Kidney tubule cell (primary cell): ENCODE measurements at regions not wholly inside any gene's neighbourhood (a gene's known extent, or its start where the extent isn't known, plus 50 kb on each side); places are given as distances from the start of the nearest gene placed in this dataset.

Experiments
- DNase-seq: peaks from one replicate; pipeline ENCODE4 v3.0.0-alpha.2; 2018; ENCODE audit warnings: low spot score

DNA sequence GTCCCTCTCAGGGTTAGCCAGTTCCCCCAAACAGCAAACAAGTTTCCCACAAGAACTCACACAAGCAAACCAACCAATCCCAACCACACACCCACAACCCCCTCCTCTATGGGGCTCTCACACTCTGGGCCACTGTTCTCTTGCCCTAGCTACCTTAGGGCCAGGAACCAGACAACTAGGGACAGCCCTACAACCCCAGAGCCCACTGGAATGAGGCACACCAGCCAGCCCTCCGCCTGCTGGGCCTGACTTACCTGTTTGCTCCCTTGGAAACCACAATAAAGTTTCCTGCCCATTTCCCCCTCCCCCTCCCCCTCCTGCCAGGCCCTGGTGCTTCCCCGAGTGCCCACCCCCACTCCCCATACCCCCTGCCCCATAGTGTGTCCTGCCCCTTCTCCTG lies 132.6 kb downstream of the WDR11 start:
- DNase-seq, result no peak

DNA sequence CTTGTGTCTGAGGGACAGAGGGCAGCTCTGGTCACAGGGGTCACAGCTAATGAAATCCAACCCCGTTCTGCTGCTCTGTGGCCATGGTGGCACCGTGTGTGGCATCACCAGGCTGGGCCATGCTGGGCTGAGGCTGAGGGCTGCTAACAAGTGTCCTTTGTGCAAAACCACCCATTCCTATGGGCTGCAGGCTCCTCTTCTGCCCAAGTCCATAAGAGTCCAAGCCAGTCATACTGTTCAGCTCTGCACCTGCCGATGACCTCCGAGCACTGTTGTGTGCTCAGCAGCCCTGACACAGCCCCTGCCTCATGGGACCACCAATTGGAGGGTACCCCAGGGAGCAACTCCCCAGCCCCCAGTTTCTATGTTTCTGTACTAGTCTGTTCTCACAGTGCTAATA lies 133.1 kb downstream of the WDR11 start:
- no peak for DNase-seq

DNA sequence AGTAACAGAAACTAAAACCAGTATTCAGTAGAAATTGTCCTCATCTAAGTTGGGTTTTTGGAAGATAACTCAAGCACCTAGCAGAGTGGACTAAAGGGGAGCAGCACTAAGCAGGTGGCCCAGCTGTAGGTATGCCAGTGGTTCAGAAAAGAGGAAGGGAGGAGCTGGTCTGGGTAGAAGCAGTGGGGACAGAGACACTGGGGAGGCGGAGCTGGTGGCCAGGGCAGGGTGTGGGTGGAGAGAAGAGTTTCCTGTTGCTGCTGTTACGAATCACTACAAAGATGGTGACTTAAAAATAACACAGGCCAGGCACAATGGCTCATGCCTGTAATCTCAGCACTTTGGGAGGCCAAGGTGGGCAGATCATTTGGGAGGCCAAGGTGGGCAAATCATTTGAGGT lies 136.2 kb downstream of the WDR11 start:
- no peak for DNase-seq

DNA sequence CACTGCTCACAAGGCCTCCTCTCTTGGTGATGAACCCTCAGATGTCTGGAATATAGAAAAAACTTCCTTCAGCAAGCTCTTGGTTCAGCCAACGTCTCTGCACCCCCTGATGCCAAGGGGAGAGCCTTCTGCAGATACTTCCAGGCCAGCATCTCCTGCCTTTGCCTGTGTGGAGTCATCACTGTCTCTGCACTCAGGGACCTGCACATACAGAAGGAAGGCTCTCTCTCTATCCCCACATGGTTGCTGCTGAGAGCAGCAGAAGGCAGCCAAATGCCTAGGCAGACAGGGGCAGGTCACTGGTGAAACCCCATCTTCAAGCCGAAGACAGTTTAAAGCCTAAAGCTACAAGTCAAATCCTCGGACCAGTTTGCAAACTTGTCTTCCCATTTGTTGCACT lies 137.6 kb downstream of the WDR11 start:
- no peak for DNase-seq

DNA sequence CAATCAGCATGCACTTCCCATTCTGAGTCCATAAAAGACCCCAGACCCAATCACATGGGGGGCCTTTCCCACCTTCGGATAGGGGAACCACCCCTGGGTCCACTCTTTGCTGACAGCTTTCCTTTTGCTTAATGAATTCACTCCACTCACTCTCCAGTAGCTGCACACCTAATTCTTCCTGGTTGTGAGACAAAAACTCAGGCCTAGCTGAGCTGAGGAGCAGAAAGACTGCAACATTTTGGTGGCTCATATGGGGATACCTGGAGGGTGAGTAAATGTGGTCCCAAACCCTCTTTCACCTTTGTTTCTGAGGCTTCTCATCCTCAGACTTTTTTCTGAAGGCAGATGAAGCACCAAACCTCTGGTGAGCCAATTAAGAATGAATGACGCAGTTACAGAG lies 138.1 kb downstream of the WDR11 start:
- no peak for DNase-seq

DNA sequence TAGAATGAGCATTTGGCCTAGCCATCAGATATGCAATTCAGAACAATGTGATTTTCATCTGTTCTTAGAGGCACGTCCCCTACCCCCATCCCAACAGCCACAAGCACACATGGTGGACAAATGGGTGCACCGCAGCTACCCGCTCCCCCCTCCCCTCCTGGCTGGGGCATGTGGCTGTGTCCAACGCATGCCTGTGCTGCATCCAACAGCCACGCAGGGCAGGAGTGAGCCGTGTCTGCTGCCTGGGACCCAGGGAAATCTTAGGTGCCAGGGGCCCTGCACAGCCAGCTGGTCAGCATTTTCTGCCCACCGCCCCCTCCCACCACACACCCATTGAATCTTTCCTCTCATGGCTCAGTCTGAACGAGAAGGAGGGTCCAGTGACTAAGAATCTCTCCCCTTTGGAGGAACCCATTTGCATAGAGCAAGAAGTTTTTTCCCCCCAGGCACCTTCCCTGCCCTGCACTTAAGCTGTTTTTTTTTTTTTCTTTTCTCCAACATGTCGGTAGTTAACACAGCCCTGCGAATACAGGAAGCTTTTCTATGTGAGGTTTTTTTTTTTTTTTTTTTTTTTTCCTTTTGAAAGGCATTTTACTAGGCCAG lies 138.9 kb downstream of the WDR11 start:
- DNase-seq, result no peak

DNA sequence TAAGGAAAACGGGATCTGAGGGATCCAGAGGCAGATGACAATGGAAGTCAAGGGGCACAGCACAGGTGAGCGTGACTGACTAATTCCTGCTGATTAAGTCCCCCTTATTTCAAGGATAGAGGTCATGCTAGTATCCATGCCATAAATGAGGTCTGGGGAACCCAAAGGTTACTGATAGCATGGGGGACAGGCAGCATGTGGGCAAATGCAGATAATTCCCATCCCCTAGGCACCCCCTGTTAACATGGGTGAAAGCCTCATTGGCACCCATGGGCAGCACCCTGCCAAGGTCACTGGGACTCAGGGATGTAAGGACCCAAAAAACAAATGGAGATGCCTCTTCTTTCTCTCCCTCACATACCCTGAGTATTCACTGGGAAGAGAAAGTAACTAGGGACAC lies 139.7 kb downstream of the WDR11 start:
- no peak for DNase-seq

DNA sequence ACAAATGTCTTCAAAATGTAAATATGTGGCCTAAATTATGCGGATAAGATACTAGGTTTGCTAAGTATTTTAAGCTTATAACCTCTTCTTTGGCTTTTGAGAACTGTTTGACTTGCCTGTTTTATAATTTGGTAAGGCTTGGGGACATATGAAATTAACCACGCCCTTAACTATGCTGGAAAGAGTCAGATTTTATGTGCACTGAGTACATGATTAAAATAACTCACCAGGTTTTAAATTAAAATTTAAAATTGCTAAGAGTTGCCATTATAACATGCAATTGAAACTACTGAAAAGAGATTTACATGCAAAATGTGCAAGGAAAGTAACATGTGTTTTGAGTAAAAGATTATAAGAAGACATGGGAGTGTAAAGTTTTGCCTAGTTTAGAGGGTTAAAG lies 141.9 kb downstream of the WDR11 start:
- no peak for DNase-seq

DNA sequence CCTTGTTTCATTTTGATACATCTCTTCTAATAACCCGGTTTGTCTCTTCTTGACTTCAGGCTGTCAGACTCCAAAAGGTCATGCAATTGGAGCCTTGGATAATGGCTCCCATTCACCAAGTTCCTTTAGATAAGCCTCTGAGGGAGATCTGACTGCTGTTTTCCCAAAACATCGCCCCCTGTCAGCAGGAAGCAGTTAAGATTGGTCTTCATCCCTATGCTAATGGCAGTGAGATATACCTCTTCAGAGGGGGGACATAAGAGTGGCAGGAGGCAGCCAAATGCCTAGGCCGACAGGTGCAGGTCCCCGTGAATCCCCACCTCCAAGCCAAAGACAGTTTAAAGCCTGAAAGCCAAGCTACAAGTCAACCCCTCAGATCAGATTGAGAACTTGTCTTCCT lies 144.6 kb downstream of the WDR11 start:
- DNase-seq, result no peak

DNA sequence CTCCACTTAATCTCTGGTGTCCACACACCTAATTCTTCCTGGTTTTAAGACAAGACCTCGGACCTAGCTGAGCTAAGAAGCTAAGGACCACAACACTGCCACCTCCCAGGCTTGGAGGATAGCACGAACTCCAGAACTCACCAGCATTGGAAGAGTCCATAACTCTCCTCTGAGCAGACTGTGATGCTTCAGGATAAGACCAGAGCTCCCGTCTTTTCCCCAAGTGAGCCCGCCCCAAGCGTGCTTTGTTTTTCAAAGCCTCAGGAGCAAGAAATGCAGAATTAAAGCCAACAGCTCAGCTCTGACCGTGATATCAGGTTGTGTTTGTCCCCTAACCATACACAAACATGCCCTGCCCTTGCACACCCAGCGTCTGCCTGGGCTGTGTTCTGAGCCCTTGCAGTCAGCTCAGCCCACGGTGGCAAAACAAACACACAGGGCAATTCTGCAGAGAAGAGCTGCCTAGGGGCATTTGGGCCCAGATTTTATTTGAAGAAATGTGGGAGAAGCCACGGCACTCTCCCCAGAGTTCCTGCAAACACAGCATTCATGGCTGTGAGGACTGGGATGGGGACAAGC lies 145.4 kb downstream of the WDR11 start:
- no peak for DNase-seq

DNA sequence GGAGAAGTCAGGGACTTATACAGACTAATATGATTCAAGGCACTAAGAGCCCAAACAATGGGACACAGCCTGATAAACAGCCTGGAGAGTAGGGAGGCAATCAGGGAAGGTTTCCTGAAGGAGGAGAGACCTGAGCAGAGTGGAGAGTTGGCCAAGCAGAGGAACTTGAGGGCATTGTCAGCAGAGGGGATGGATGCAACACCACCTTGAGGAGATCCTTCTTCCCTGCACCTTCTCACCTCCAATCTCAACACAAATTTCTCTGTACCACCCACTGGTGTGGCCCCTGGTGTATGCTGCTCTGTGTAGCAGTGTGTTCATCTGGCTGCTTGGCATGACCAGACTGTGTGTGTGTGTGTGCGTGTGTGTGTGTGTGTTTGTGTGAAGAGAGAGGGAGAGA lies 146.2 kb downstream of the WDR11 start:
- DNase-seq, result no peak

DNA sequence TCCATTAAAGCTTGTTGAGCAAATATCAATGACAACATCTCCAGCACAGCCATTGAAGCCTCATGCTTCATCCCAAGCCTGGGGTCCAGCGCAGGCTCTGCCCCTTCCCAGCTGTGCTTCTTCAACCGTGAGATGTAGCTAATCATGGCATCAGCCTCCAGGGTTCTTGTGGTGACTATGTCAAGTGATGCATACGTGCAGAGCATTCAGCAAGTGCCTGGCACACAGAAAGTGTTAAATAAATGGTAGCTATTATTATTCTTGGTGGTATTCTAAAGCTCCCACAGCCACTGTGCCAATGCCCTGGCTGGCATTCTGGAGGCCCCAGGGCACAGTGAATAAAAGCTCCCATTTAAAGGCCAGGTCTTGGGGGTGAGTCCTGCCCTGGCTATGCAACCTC lies 146.6 kb downstream of the WDR11 start:
- no peak for DNase-seq

DNA sequence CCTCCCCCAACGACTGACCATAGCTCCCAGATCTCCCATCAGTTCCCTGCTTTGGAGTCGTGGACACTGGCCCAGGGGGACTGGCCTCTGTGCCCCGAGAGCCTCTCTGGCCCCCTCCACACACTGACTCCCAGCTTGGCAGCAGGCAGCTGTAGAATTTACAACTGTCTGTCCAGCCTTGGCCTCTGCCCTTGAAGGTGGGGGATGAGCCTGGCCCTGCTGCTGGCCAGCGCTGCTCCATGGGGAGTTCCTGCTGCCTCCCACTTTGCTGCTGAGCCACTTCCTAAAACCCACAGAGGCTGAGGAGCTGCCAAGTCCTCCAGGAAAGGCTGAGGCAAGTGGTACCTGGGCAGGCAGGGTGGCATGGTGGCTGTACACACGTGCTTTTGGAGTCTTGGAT lies 147.1 kb downstream of the WDR11 start:
- DNase-seq, result no peak

DNA sequence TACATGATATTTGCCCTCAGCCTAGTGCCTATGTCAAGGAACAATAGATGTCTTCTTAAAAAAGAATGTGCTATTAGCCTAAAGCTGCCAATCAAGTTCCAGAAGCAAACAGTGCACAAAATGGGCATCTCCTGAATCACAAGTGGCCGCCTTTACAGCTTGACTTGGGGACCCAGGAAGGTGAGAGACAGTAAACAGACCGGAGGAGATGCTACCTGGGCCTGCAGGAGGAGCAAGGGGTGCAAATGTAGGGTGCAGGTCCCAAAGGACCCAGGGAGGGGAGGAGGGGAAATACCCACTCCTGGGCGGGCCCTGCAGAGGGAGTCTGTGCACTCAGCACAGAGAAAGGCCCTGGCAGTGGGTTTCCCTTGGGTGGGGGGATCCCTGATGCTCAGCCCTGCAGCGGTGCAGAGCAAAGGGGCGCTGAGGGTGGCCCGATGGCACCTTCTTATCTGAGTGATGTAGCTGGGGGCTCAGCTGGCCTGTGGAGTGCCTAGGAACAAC lies 147.7 kb downstream of the WDR11 start:
- DNase-seq, result no peak

DNA sequence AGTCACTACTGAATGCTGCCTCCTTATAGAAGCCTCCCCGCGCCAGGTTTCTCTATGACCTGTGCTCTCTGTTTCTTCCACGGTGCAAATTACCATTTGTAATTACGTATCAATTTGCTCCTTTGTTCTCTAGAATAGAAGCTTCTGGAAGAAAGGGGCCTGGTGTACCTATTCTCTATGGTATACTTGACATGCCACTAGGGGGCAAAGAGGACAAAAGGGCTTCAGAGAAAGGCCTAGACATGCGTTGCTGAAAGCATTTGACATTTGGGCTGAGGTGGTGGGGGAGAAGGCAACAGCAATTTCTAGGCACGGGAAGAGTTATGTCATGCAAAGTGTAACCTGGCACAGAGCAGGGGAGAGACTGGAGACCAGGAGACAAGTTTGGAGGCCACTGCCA lies 148.7 kb downstream of the WDR11 start:
- no peak for DNase-seq

DNA sequence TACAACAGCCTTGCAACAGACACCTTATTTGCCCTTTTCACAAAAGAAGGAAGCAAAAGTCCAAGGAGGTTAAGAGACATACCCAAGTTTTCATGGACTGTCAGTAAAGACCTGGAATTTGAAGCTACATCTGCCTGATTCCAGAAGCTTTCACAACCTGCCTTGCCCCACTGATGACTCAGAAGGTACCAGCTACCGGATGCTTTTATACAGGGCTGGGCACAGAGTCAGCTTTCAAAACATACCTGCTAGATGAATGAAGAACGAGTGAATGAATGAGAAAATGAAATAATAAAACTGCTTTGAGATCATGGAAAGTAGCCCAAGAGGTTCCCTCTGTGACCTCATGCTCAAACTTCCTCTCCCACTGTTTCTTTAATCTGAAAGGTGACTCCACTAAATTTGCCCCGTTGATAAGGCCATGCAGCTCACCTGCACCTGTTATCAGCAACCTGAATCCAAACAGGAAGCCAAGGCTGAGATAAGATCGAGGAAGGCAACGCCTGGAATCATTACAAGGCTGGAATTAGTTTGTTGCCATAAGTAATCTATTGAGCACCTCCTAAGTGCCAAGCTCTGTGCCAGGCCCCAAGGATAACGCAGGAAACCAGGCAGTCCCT lies 151.5 kb downstream of the WDR11 start:
- peak; percentile 26 for DNase-seq

DNA sequence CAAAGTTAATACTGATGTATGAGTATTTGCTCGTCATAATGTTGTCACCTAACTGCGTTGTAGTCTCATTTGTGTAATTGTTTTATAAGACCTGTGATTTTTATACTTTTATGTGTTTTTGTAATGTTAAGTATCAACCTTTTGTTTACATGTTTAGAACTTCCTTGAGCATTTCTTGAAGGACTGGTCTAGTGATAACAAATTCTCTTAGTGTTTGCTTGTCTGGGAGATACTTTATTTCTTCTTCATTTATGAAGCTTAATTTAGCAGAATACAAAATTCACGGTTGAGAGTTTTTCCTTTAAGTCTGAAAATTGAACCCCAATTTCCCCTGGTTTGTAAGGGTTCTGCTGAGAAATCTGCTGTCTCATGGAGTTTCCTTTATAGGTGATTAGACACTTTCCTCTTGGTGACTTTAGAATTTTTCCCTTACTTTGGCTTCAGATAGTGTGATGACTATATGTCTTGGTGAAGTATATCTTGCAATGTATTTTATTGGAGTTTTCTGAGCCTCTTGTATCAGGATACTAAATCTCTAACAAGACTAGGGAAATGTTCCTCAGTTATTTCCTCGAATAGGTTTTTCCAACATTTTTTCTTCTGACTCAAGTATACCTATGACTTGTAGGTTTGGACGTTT lies 154.9 kb downstream of the WDR11 start:
- DNase-seq, result no peak

DNA sequence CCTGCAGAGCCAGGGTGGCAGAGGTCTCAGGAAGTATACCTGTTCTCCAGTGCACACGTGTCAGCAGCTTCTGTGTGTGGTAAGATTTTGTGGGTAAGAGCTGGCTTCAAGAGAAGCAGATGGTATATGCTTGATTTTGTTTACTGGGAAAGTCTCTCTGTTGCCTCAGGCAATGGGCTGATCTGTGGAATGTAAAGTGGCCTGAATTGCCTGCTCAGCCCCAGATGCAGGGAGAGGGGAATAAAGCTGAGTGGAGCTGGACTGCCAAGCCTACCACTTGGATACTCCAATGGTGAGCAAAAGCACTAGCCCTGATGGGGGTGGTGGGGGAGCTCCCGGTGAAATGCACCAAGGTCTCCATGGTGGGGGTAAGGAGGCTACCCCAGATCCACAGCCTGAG lies 156.1 kb downstream of the WDR11 start:
- no peak for DNase-seq

DNA sequence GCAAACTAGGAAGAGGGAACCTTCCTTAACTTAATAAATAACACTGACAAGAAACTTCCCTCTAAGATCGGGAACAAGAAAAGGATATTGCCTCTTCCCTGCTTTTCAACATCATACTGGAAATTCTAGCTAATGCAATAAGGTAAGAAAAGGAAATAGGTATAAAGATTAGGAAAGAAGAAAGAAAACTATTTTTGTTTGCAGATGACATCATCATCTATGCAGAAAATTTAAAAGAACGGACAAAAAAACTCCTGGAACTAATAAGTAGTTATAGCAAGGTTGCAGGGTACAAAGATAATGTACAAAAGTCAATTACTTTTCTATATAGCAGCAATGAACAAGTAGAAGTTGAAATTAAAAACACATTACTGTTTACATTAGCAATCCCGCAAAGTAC lies 164.8 kb downstream of the WDR11 start:
- DNase-seq, result no peak

DNA sequence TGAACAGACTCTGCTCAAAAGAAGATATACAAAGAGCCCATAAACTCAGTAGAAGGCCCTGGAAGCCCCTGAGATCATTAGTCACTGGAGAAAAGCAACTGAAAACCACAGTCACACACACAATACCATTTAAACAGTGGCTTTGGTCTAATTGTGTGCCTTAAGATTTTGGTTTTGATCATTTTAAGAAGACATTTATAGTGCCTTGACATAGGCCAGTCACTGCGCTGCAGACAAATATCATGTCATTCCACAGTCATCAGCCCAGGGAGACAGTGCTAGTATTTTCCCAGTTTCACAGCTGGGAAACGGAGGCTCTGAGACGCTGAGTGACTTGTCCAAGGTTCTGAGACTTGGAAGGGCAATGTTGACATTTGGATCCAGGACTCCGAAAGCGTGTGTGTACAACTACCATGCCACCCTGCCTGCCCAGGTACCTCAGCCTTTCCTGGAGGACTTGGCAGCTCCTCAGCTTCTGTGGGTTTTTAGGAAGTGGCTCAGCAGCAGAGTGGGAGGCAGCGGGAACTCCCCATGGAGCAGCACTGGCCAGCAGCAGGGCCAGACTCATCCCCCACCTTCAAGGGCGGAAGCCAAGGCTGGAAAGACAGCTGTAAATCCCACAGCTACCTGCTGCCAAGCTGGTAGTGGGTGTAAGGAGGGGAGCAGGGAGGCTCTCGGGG lies 173.9 kb downstream of the WDR11 start:
- no peak for DNase-seq

DNA sequence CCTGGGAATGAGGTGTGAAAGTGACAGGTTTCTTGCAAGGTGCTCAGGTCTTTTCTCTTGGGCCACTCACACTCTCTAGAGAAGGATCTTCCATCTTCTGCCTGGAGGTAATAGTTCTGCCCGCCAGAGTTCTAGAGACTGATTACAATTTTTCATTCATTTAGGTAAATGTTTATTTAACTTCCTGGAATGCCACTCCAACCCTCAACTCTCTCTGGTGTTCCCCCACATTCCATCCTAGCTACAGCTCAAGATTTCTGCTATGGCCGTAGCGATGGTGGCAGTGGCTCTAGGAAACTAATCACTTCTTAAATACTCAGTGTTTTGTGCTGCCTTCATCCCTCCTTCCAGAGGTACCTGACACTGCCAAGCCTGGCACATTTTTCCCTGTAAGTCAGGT lies 174.6 kb downstream of the WDR11 start:
- no peak for DNase-seq

DNA sequence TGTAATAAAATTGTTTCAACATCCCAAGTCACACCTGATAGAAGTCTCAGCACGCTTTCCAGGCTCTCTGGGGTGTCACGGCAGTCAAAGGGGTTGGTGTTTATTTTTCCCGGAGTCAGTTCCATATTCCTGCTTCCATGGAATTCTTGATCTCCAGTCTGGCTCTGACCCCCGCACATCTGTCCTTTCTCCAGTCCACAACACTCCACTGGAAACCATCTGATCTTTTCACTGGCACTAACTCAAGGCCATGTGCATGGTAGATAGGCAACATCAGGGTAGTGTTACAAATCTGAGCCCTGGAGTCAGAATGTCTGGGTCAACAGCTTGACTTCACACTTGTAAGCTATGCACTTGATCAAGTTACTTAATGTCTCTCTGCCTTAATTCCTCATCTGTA lies 176.2 kb downstream of the WDR11 start:
- DNase-seq, result no peak

DNA sequence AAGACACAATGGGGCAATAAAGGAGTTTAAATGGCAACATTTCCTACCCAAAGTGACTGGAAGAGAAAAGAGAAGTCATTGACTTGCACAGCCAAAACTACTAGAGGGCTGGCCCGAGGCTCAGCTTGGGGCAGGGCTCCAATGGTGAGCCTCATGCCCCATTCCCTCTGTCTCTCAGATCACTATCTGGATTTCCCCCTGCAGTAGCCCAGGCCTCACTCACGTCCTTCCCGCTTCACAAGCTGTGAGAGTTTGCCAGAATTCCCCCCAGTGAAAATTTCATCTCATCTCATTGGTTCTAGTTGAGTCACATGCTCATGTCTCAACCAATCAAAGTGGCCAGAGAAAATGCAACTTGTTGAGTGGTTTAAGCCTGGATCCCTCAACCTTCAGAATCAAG lies 181.3 kb downstream of the WDR11 start:
- no peak for DNase-seq
